ENCODE measurements at regions not wholly inside any gene's neighbourhood (a gene's known extent, or its start where the extent isn't known, plus 50 kb on each side); places are given as distances from the start of the nearest gene placed in this dataset.

GRCh38 chr10:100618091-100618615, 82.4 kb downstream of the HIF1AN start:
- no peak overlapping the region for H3K27ac Mint-ChIP-seq
- no peak for DNase-seq
- H3K27me3 Mint-ChIP-seq (ENCODE audit: low read depth, poor library complexity) = peaks cover 12% of the 10 kb centered on the region
- H3K9me3 Mint-ChIP-seq = no peaks in the 10 kb centered on the region
- H3K4me1 Mint-ChIP-seq = peaks cover 72% of the 10 kb centered on the region
- H3K4me3 Mint-ChIP-seq = no peak overlapping the region
- no peaks in the 10 kb centered on the region for H3K36me3 Mint-ChIP-seq (ENCODE audit: low read depth)
- TF ChIP-seq, protein P1, sequence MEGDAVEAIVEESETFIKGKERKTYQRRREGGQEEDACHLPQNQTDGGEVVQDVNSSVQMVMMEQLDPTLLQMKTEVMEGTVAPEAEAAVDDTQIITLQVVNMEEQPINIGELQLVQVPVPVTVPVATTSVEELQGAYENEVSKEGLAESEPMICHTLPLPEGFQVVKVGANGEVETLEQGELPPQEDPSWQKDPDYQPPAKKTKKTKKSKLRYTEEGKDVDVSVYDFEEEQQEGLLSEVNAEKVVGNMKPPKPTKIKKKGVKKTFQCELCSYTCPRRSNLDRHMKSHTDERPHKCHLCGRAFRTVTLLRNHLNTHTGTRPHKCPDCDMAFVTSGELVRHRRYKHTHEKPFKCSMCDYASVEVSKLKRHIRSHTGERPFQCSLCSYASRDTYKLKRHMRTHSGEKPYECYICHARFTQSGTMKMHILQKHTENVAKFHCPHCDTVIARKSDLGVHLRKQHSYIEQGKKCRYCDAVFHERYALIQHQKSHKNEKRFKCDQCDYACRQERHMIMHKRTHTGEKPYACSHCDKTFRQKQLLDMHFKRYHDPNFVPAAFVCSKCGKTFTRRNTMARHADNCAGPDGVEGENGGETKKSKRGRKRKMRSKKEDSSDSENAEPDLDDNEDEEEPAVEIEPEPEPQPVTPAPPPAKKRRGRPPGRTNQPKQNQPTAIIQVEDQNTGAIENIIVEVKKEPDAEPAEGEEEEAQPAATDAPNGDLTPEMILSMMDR (IDR thresholded peaks at IDR 0.05) = no peak

DNA sequence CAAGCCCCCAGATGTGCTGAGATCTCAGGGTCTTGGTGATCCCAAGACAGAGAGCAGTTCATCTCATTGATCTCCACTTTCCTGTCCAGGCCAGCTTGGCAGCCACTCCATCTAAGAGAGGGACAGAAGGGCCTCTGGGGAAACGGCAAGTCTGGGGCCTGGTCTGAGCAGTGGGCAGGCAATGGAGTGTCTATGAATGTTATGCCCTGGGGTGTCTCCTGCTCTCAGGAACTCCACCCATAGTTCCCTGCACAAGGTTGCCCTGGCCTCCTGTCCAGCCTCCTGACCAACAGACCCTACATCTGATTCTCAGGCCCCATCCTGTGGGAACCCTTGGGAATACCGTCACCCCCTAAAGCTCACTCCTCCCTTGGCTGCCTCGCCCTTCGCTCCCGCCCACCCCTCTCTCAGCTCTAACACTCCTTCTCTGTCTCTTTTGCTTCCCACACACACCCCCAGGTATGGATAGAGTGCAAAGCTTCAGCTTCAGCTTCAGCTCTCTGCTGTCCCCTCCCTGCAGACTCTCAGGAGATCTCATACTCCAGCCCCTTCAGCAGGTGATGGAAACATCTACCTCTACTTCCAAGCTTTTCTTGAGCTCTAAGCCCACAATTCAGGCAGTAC, 83.0 kb downstream of the HIF1AN start:
- H3K36me3 Mint-ChIP-seq (ENCODE audit: low read depth) = no peaks in the 10 kb centered on the region
- H3K4me1 Mint-ChIP-seq = peaks cover 71% of the 10 kb centered on the region
- peak overlapping the region; percentile 55 for H3K27ac Mint-ChIP-seq
- TF ChIP-seq, protein P1 (IDR thresholded peaks at IDR 0.05) = no peak
- DNase-seq = no peak
- no peaks in the 10 kb centered on the region for H3K9me3 Mint-ChIP-seq
- peaks cover 12% of the 10 kb centered on the region for H3K27me3 Mint-ChIP-seq (ENCODE audit: low read depth, poor library complexity)
- no peak overlapping the region for H3K4me3 Mint-ChIP-seq

GRCh38 chr10:100620087-100620835, 84.5 kb downstream of the HIF1AN start:
- H3K27me3 Mint-ChIP-seq (ENCODE audit: low read depth, poor library complexity) = peaks cover 9% of the 10 kb centered on the region
- no peaks in the 10 kb centered on the region for H3K9me3 Mint-ChIP-seq
- H3K4me3 Mint-ChIP-seq = no peak overlapping the region
- no peak overlapping the region for H3K27ac Mint-ChIP-seq
- no peaks in the 10 kb centered on the region for H3K36me3 Mint-ChIP-seq (ENCODE audit: low read depth)
- TF ChIP-seq, protein P1 (IDR thresholded peaks at IDR 0.05) = no peak
- H3K4me1 Mint-ChIP-seq = peaks cover 70% of the 10 kb centered on the region
- DNase-seq = no peak

DNA sequence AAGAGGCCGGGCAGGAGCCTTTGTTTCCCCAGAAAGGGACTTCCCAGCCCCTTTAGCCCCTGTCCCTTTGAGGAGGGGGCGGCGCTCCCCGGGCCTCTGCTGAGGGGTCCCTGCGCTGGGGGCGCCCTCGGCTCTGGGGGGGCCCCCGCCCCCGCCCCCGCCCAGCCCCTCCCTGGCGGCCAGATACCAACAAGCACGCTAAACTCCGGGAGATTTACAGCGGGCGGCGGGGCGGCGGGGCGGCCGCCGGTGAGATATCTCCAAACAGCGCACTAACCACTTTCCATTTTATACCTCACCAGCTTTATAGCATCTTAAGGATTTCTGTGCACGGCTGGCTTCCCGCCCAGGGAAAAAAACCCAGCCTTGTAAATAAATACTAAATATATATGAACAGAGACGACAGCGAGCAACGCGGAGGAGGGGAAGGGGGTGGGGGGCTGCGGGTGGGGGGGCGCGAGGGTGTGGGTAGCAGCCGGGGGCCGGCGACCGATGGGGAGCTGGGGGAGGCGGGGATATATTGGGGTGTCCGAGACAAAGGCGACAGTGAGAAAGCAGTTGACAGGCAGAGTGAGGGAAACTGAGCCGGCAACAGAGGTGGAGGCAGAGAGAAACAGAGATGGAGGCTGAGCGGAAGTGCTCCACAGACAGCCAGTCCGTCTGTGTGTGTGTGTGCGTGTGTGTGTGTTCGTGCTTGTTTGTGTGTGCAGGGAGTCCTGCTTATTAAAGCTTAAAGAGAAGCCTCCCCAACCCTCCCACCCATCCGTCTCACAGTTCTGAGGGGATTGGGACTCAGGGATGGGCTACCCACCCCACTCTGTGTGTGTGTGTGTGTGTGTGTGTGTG, 85.8 kb downstream of the HIF1AN start:
- H3K4me3 Mint-ChIP-seq = no peak overlapping the region
- peak overlapping the region; percentile 57 for H3K27ac Mint-ChIP-seq

GRCh38 chr10:100622946-100623345, 87.2 kb downstream of the HIF1AN start:
- H3K27me3 Mint-ChIP-seq (ENCODE audit: low read depth, poor library complexity) = peaks cover 10% of the 10 kb centered on the region
- H3K4me1 Mint-ChIP-seq = peaks cover 84% of the 10 kb centered on the region
- no peak overlapping the region for H3K4me3 Mint-ChIP-seq
- peak overlapping the region; percentile 88 for H3K27ac Mint-ChIP-seq
- H3K9me3 Mint-ChIP-seq = no peaks in the 10 kb centered on the region
- TF ChIP-seq, protein P1 (IDR thresholded peaks at IDR 0.05) = no peak
- no peaks in the 10 kb centered on the region for H3K36me3 Mint-ChIP-seq (ENCODE audit: low read depth)
- no peak for DNase-seq

More for the DNA sequence above, 85.8 kb downstream of the HIF1AN start:
- H3K9me3 Mint-ChIP-seq = no peaks in the 10 kb centered on the region
- TF ChIP-seq, protein P1 (IDR thresholded peaks at IDR 0.05) = no peak
- DNase-seq = no peak
- H3K4me1 Mint-ChIP-seq = peaks cover 73% of the 10 kb centered on the region
- H3K27me3 Mint-ChIP-seq (ENCODE audit: low read depth, poor library complexity) = peaks cover 10% of the 10 kb centered on the region
- H3K36me3 Mint-ChIP-seq (ENCODE audit: low read depth) = no peaks in the 10 kb centered on the region
